Glomerular endothelial cell (primary cell): ENCODE measurements at regions not wholly inside any gene's neighbourhood (a gene's known extent, or its start where the extent isn't known, plus 50 kb on each side); places are given as distances from the start of the nearest gene placed in this dataset.
"Not testable (repeated sequence)": the region's sequence is repeated elsewhere in the genome, so short reads cannot be mapped to it uniquely, and the experiment has no call there.

Source experiments
- DNase-seq: peaks from one replicate; pipeline ENCODE4 v3.0.0-alpha.2; 2011; ENCODE audit warnings: low read depth, low spot score; ENCODE audit errors: extremely low read depth

DNA sequence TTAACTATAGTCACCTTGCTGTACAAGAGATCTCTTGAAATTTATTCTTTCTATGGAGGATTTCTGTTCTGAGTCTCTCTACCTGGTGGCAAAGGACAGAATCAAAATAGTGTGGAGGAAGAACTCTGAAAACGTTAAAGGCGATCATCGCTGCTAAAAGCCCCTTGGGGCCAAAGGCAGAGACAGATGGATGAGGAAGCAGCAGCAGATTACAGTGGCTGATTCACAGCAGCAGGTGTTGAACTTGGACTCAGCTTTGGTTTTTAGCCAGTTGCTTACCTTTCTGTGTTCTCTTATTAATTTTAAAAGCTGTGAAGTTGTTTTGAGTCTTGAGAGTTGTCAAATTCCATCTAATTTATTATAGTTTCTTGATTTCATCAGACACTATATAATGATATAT is 956.1 kb upstream of the GOT2 start:
- DNase-seq, result no peak

DNA sequence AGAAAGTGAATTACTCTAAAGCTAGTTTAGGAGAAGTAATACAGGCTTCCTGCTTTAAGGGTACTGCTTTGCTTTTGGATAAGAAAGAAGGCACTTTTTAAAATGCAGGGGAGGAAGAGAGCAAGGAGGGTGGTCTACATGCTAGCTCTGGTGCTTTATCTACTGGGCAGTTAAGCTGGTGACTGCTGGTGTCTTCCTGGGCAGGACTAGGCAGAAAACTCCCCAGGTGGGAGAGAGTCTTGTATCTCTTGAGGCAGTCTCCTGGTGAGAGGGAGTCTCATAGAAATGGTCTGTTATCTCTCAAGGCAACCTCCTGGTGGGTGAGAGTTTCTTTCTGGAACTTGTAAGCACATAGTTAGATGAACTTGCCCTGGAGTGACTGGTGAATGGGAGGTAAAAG is 953.9 kb upstream of the GOT2 start:
- no peak for DNase-seq

DNA sequence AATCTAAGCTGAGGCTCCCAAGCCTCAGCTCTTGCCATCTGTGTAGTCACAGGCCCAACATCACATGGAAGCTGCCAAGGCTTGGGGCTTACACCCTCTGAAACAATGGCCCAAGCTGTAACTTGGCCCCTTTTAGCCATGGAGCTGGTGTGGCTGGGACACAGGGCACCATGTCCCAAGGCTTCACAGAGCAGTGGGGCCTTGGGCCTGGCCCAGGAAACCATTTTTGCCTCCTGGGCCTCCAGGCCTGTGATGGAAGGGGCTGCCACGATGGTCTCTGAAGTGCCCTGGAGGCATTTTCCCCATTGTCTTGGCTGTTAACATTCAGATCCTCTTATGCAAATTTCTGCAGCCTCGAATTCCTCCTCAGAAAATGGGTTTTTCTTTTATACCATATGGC is 952.3 kb upstream of the GOT2 start:
- no peak for DNase-seq

GRCh38 chr16:59684911-59685310 is 950.8 kb upstream of the GOT2 start:
- DNase-seq, result no peak

DNA sequence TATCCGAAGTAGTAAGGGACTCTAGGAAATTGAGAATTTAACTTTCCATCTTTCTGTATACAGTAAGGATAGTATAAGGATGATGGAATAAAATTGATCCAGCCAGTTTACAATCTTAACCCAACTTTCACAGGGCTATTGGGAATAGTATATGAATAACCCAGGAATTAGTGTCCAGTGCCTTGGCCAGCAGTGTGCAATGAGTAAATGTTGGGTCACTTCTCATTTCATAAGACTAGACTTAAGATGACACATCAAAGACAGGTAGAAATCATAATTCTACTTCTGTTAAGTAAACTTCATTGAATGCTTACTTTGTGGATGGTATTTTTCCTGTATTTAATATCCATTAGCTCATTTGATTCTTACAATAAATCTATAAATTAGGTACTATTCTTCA is 949.6 kb upstream of the GOT2 start:
- no peak for DNase-seq

GRCh38 chr16:59665618-59666220 is 931.6 kb upstream of the GOT2 start:
- no peak for DNase-seq

DNA sequence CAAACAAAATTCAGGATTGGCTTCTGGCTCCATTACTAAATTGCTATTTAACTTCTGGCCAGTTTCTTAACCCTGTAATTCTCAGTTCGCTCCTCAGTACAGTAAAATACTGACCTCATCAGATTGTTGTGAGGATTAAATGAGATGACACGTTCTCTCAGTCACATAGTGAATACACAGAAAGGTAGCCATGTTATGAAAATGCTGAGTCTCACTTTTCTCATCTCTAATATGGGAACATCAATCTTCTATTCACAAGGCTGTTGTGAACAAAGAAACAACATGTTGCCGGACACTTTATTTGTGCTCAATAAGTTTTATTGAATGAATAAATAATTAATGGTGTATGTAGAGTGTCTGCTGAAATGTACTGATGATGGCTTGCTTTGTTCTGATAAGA is 924.5 kb upstream of the GOT2 start:
- no peak for DNase-seq

DNA sequence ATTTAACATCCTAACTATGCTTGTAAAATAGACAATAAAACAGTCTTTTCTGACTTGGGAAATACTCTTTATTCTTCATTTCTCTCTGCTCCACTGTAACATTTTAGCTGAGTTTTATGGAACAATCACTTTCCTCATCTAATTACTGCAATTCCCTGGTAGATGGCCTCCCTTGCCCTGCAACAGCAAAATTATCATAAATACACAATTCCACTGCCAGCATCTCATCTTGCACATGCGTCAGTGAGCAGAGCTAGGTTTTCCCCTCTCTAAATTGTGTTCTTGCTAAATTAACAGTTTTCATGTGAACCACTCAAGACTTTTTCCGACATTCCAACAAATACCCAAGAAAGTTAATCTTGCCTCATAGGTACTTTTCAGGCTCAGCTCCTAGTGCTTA is 920.9 kb upstream of the GOT2 start:
- no peak for DNase-seq

DNA sequence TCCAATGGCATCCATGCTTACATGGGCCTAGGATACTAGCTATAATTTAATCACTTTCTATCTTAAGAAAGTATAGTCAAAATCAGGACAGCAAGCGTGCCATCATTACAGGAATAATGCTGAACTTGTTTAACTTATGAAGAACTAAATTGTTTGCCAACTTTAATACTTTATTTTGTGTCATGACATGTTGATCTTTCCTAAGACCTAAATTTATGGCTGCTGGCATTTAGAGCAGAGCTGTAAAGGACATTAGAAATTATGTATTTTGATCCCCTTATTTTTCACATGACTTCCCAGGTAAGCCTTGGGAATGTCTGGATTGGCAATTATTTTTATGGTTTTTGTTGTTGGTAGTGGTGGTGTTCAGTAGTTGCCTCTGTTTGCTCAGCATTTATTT is 920.3 kb upstream of the GOT2 start:
- no peak for DNase-seq

GRCh38 chr16:59651662-59652061 is 917.5 kb upstream of the GOT2 start:
- DNase-seq, result no peak

DNA sequence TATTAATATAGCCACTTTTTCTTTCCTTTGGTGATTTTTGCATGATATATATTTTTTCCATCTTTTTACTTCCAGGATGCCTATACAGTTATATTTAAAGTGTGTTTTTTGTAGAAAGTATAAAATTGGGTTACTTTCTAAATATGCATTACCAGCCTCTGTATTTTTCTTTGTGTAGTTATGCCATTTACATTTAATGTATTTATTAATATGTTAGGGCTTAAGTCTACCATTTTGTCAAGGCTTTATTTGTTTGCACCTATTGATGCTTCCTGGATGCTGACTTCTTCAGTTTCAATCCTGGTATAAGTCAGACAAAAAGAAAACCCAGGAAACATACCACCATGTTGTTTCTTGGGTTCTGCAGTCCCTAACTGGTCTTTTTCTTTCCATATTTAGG is 911.1 kb upstream of the GOT2 start:
- no peak for DNase-seq

DNA sequence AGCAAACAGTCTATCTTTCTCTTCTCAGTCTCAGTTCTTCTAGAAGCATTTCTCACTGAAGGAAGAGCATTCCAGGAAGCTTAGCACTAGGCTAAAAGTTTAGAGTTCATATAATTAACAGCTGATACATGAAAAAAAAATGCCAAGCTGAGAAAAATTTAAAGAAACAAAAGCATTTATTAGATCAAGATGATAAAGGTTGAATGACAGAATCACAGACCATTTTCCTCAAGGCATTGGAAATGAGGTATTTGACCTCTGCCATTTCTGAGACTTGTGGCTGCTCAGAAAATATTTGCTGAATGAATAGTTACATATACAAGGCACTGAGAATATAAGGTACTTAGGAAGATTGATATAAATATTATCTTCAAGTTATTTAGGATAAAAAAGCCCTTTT is 901.6 kb upstream of the GOT2 start:
- no peak for DNase-seq

GRCh38 chr16:59634951-59635350 is 900.8 kb upstream of the GOT2 start:
- no peak for DNase-seq

DNA sequence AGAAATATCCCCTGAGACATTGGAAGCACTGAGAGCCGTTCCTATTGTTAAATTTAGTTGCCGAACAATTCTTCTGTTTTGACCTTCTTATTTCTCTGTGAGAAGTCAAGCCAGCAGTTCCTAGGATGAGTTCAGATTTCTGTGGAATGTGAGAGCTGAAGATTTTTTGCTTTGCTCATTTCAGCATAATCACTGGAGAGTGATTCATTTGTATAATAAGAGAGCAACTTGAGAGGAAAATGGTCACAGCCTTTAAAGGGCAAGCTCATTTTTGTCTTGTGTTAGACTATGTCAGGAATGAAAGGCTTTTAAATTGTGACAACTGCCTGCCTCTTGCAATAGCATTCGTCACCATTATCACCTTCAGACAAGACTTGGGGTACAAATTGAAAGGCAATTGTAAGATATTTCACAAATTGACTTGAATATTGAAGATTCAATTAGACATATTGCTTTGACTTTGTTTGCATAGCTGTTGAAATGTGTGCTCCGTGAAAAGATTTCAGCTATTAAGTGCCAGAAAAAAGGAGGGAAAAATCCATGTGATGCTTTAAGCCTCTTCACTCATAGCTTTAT is 900.0 kb upstream of the GOT2 start:
- DNase-seq, result no peak

- no peak for DNase-seq
These were observed 898.2 kb upstream of the GOT2 start for GRCh38 chr16:59632276-59632855.

DNA sequence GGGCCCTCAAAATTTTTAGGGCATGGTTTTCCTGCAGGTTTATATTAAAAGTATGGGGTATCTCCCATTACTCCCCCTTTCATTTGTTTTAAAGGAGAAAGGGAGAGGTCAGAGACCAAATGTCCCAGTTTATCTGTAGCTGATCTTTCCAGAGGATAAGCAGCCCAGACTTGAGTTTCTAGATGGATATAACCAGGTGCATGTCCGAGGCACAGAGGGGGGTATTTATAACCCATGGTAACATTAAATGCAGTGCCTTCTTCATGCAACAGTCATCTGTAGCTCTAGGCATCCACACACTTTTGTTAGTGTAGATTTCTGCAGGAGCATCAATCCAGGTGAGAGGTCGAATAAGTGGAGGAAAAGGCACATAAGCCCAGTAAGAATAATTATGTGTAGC is 890.3 kb upstream of the GOT2 start:
- DNase-seq, result not testable (repeated sequence)

DNA sequence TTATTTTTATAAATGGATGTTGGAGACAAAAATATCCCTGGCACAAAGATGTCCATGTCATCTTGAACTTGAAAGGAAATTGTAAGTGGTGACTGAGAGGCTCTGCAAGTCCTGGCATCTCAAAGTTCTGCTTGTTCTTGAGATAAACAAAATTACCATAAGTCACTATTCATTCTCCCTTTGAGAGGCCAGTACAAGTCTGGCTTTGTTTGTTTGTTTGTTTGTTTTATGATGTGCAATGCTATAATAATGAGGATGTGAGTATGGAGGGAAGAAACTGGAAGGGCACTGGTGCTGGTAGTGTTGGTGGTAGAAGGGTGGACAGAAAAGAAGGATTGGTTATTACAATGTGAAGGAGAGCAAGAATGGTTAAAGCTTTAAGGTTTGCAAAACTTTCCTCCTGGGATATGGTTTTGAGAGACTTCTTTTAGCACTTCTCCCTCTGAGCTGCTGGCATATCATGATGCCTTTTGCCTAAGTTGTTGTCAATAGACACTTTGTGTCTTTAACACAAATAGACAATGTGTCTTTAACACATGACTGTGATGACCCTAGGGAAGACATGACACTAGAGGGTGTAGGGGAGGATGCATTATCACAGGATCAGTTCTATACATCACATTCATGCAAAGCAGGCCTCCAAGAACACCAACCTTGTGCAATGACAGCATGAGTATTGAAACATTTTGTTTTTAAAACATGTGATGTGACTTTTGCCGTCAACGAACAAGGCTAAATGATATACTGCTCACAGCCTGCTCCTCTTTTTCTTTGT is 880.5 kb upstream of the GOT2 start:
- no peak for DNase-seq

GRCh38 chr16:59612910-59613620 is 878.9 kb upstream of the GOT2 start:
- not testable (repeated sequence) for DNase-seq

DNA sequence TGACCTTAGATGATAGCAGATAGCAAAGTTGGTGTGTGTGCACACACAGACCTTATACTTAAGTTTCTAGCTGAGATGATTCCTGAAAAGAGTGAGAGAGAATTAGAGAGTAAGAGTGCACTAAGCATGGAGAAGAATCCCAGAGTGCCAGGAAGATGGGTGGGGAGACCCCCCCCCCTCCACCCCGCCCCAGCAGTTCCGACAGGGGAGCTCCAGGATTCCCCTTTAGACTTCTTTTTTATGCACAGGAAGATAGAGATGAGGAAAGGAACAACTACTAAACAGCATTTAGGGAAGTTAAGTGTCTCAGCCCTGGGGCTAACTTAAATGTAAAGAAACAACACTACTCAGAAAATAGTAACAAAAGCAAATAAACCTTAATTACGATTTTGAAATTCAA is 878.0 kb upstream of the GOT2 start:
- no peak for DNase-seq

DNA sequence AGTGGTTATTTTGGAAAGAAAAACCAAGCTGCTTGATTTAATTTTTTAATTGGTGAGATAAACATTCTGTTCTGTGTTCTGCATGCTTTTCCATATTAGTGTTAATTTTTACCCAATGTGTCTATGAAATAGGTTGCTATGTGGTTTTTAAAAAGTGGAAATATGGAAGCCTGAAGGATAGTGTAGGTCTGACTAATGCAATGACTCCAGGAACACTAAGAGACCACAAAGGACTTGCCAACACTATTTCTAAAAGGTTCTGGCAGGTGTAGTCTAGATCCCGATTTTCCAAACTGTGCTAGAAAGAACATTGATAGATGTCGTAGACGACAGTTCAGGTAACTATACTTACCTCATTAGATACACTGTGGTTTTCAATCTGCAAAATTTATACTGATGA is 877.4 kb upstream of the GOT2 start:
- no peak for DNase-seq

DNA sequence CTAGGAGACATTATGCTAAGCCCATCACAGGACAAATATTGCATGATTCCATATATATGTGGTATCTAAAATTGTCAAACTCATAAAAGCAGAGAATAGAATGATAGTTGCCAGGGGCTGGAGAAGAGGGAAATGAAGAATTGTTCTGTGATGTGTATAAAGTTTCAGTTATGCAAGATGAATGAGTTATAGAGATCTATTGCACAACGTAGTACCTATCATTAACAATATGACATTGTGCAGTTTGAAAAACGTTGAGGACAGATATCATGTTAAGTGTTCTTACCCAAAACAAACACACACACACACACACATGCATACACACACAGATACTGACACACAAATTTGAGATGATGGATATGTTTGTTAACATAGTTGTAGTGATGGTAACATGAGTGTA is 871.6 kb upstream of the GOT2 start:
- DNase-seq, result no peak
